ENCODE measurements at regions not wholly inside any gene's neighbourhood (a gene's known extent, or its start where the extent isn't known, plus 50 kb on each side); places are given as distances from the start of the nearest gene placed in this dataset.

DNA sequence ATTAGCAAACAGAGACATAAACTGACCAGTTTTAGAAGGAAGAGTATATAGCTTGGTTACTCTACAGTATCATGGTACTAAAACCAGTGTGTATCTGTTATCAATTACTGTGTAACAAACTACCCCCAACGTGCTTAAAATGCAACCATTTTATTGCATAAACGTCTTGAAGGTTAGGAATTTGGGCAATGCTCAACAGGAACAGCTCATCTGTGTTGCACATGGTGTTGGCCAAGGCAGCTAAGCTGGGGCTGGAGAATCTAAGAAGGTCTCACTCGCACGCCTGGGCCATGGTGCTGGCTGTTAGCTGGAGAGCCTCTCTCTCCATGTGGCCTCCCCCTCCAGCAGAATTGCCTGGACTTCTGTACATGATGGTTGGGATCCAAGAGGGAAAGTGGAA lies 81.2 kb upstream of the THBS1 start:
- TF ChIP-seq, protein P1, sequence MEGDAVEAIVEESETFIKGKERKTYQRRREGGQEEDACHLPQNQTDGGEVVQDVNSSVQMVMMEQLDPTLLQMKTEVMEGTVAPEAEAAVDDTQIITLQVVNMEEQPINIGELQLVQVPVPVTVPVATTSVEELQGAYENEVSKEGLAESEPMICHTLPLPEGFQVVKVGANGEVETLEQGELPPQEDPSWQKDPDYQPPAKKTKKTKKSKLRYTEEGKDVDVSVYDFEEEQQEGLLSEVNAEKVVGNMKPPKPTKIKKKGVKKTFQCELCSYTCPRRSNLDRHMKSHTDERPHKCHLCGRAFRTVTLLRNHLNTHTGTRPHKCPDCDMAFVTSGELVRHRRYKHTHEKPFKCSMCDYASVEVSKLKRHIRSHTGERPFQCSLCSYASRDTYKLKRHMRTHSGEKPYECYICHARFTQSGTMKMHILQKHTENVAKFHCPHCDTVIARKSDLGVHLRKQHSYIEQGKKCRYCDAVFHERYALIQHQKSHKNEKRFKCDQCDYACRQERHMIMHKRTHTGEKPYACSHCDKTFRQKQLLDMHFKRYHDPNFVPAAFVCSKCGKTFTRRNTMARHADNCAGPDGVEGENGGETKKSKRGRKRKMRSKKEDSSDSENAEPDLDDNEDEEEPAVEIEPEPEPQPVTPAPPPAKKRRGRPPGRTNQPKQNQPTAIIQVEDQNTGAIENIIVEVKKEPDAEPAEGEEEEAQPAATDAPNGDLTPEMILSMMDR (IDR thresholded peaks at IDR 0.05; ENCODE audit: insufficient read depth, low read depth, low read length), result no peak
- TF ChIP-seq EZH2 (IDR thresholded peaks at IDR 0.05; ENCODE audit: insufficient read depth, low read length), result no peak
